Body of pancreas (tissue), 4 donors: ENCODE measurements at regions not wholly inside any gene's neighbourhood (a gene's known extent, or its start where the extent isn't known, plus 50 kb on each side); places are given as distances from the start of the nearest gene placed in this dataset.

ENCODE experiments used
- CTCF ChIP-seq, 7 experiments: fragments of 450-650 bp in 4 of 7; fragments of 200-600 bp in 3 of 7; sonication (generic) in 3 of 7; IDR thresholded peaks; one replicate each; pipeline ENCODE4 v1.5.1; 2016 to 2019; ENCODE audit warnings: antibody characterized with exemption in 7 of 7
- POLR2A ChIP-seq, 3 donors: fragments of 450-650 bp; IDR thresholded peaks; one replicate each; pipeline ENCODE4 v1.6.1; 2016; ENCODE audit warnings: antibody characterized with exemption in 3 of 3, mild to moderate bottlenecking in 2 of 3

- TF ChIP-seq CTCF (IDR thresholded peaks at IDR 0.05) (no peak), POLR2A (IDR thresholded peaks at IDR 0.05) (no peak)
These were observed 690.4 kb upstream of the NRXN1 start for GRCh38 chr2:51722311-51722710.
